ENCODE measurements at regions not wholly inside any gene's neighbourhood (a gene's known extent, or its start where the extent isn't known, plus 50 kb on each side); places are given as distances from the start of the nearest gene placed in this dataset.
A peak's percentile ranks its signal among the peaks of the same experiment; 100 is the strongest.
"Not testable (repeated sequence)": the region's sequence is repeated elsewhere in the genome, so short reads cannot be mapped to it uniquely, and the experiment has no call there.

GRCh38 chr10:42230812-42231211 is 407.6 kb downstream of the ZNF33B start:
- H3K9ac ChIP-seq; H3K27ac ChIP-seq; H3K79me2 ChIP-seq (ENCODE audit: insufficient read depth); DNase-seq; H3K4me3 ChIP-seq; in situ Hi-C loops (cut with MboI); H3K9me3 ChIP-seq (ENCODE audit: low read depth); H3K4me2 ChIP-seq (ENCODE audit: unreplicated experiment); H3F3A ChIP-seq (ENCODE audit: insufficient read depth); H3K27me3 ChIP-seq (replicated peaks; ENCODE audit: insufficient read depth); H3K4me1 ChIP-seq (ENCODE audit: insufficient read depth); H3K9me2 ChIP-seq (ENCODE audit: insufficient read depth); H4K20me1 ChIP-seq (ENCODE audit: insufficient read depth); H3K36me3 ChIP-seq (ENCODE audit: low read depth); H2AFZ ChIP-seq: not testable (repeated sequence)
- WGBS, 2 experiments (ENCODE audit: low coverage in 1 of 2, low lambda C conversion rate in 2 of 2, missing lambda C conversion rate in 2 of 2): 26 to 29% methylated on average over 4 of the region's 4 CpGs

- H3K4me3 ChIP-seq; H3K79me2 ChIP-seq (ENCODE audit: insufficient read depth); H3K36me3 ChIP-seq (ENCODE audit: low read depth); in situ Hi-C loops (cut with MboI); H3K27me3 ChIP-seq (replicated peaks; ENCODE audit: insufficient read depth); H4K20me1 ChIP-seq (ENCODE audit: insufficient read depth); H3K27ac ChIP-seq; H3K4me1 ChIP-seq (ENCODE audit: insufficient read depth); H3K9me2 ChIP-seq (ENCODE audit: insufficient read depth); H3K4me2 ChIP-seq (ENCODE audit: unreplicated experiment); H3K9me3 ChIP-seq (ENCODE audit: low read depth); H3K9ac ChIP-seq; H2AFZ ChIP-seq; H3F3A ChIP-seq (ENCODE audit: insufficient read depth); DNase-seq: not testable (repeated sequence)
- 9 to 25% methylated on average over 2 of the region's 2 CpGs for WGBS, 2 experiments (ENCODE audit: low coverage in 1 of 2, low lambda C conversion rate in 2 of 2, missing lambda C conversion rate in 2 of 2)
Observed at GRCh38 chr10:42230115-42230514, 408.3 kb downstream of the ZNF33B start.

GRCh38 chr10:42227859-42228258 is 410.5 kb downstream of the ZNF33B start:
- not testable (repeated sequence) for DNase-seq, H2AFZ ChIP-seq

GRCh38 chr10:42193588-42193987 is 444.8 kb downstream of the ZNF33B start:
- 40 to 46% methylated on average over 3 of the region's 3 CpGs for WGBS, 2 experiments (ENCODE audit: low coverage in 1 of 2, low lambda C conversion rate in 2 of 2, missing lambda C conversion rate in 2 of 2)
- H3K4me2 ChIP-seq (ENCODE audit: unreplicated experiment); H3K27me3 ChIP-seq (replicated peaks; ENCODE audit: insufficient read depth); H3F3A ChIP-seq (ENCODE audit: insufficient read depth); H4K20me1 ChIP-seq (ENCODE audit: insufficient read depth); H3K79me2 ChIP-seq (ENCODE audit: insufficient read depth); H2AFZ ChIP-seq; H3K9ac ChIP-seq; H3K36me3 ChIP-seq (ENCODE audit: low read depth); H3K27ac ChIP-seq; H3K9me3 ChIP-seq (ENCODE audit: low read depth); H3K4me3 ChIP-seq; H3K4me1 ChIP-seq (ENCODE audit: insufficient read depth); in situ Hi-C loops (cut with MboI); H3K9me2 ChIP-seq (ENCODE audit: insufficient read depth); DNase-seq: not testable (repeated sequence)

More at GRCh38 chr10:42227859-42228258, 410.5 kb downstream of the ZNF33B start:
- H3K4me2 ChIP-seq (ENCODE audit: unreplicated experiment); in situ Hi-C loops (cut with MboI); H4K20me1 ChIP-seq (ENCODE audit: insufficient read depth); H3K4me3 ChIP-seq; H3F3A ChIP-seq (ENCODE audit: insufficient read depth); H3K9me2 ChIP-seq (ENCODE audit: insufficient read depth); H3K27me3 ChIP-seq (replicated peaks; ENCODE audit: insufficient read depth); H3K36me3 ChIP-seq (ENCODE audit: low read depth); H3K4me1 ChIP-seq (ENCODE audit: insufficient read depth); H3K79me2 ChIP-seq (ENCODE audit: insufficient read depth); H3K27ac ChIP-seq; H3K9me3 ChIP-seq (ENCODE audit: low read depth); H3K9ac ChIP-seq: not testable (repeated sequence)

- H3K4me2 ChIP-seq (ENCODE audit: unreplicated experiment); H3K27me3 ChIP-seq (replicated peaks; ENCODE audit: insufficient read depth); H3K36me3 ChIP-seq (ENCODE audit: low read depth); H3F3A ChIP-seq (ENCODE audit: insufficient read depth); H4K20me1 ChIP-seq (ENCODE audit: insufficient read depth); H2AFZ ChIP-seq; H3K4me1 ChIP-seq (ENCODE audit: insufficient read depth); H3K9me3 ChIP-seq (ENCODE audit: low read depth); H3K4me3 ChIP-seq; H3K79me2 ChIP-seq (ENCODE audit: insufficient read depth); H3K27ac ChIP-seq; H3K9me2 ChIP-seq (ENCODE audit: insufficient read depth); H3K9ac ChIP-seq; in situ Hi-C loops (cut with MboI): not testable (repeated sequence)
- 0 to 1% methylated on average over 4 of the region's 4 CpGs for WGBS, 2 experiments (ENCODE audit: low coverage in 1 of 2, low lambda C conversion rate in 2 of 2, missing lambda C conversion rate in 2 of 2)
- DNase-seq: peak; percentile 42
Observed at GRCh38 chr10:42192450-42192849, 445.9 kb downstream of the ZNF33B start.

- H3K9me2 ChIP-seq (ENCODE audit: insufficient read depth); H3K4me2 ChIP-seq (ENCODE audit: unreplicated experiment); H3K79me2 ChIP-seq (ENCODE audit: insufficient read depth); in situ Hi-C loops (cut with MboI); H3K4me3 ChIP-seq; H3K9ac ChIP-seq; H3F3A ChIP-seq (ENCODE audit: insufficient read depth); H3K4me1 ChIP-seq (ENCODE audit: insufficient read depth); H3K36me3 ChIP-seq (ENCODE audit: low read depth); H3K27ac ChIP-seq; H3K27me3 ChIP-seq (replicated peaks; ENCODE audit: insufficient read depth); H3K9me3 ChIP-seq (ENCODE audit: low read depth); H2AFZ ChIP-seq; H4K20me1 ChIP-seq (ENCODE audit: insufficient read depth): not testable (repeated sequence)
- peak; percentile 29 for DNase-seq
- 13 to 15% methylated on average over 6 of the region's 6 CpGs for WGBS, 2 experiments (ENCODE audit: low coverage in 1 of 2, low lambda C conversion rate in 2 of 2, missing lambda C conversion rate in 2 of 2)
Observed at GRCh38 chr10:42187501-42188195, 450.7 kb downstream of the ZNF33B start.

All from GM23248 (cell line).